H1 (cell line): ENCODE measurements at regions not wholly inside any gene's neighbourhood (a gene's known extent, or its start where the extent isn't known, plus 50 kb on each side); places are given as distances from the start of the nearest gene placed in this dataset.

Experiments
- BCL11A ChIP-seq, 2 experiments: IDR thresholded peaks; one replicate each; pipeline ENCODE4 v1.6.1; 2011; ENCODE audit warnings: low read depth in 2 of 2, low read length in 2 of 2, mild to moderate bottlenecking in 2 of 2
- BRCA1 ChIP-seq: IDR thresholded peaks from 2 replicates; pipeline ENCODE4 v1.6.1; 2012; ENCODE audit warnings: low read depth, low read length, improper control_type of control experiment
- CBX8 ChIP-seq: fragments of 300-800, 300-1000 bp; sonication (generic); IDR thresholded peaks from 2 replicates; pipeline ENCODE4 v1.7.1; 2016; ENCODE audit warnings: low read depth, low read length, borderline replicate concordance
- EP300 ChIP-seq, 2 experiments: IDR thresholded peaks; 1 replicate in 1 of 2; 2 replicates in 1 of 2; pipeline ENCODE4 v1.6.1; 2011 to 2012; ENCODE audit warnings: low read depth in 2 of 2, low read length in 2 of 2, mild to moderate bottlenecking in 2 of 2, borderline replicate concordance in 1 of 2, inconsistent platforms in 1 of 2, moderate library complexity in 1 of 2
- GTF2F1 ChIP-seq: IDR thresholded peaks from 2 replicates; pipeline ENCODE4 v1.6.1; 2012; ENCODE audit warnings: low read depth, low read length, improper control_type of control experiment, borderline replicate concordance
- JUND ChIP-seq: IDR thresholded peaks from 2 replicates; pipeline ENCODE4 v1.6.1; 2011; ENCODE audit warnings: mild to moderate bottlenecking, improper control_type of control experiment, low read length
- KDM5A ChIP-seq: fragments of 200-600 bp; IDR thresholded peaks from 2 replicates; pipeline ENCODE4 v1.7.1; 2012; ENCODE audit warnings: mild to moderate bottlenecking, low read length, inconsistent platforms, mixed read lengths
- MAFK ChIP-seq: IDR thresholded peaks from 2 replicates; pipeline ENCODE4 v1.6.1; 2012; ENCODE audit warnings: low read depth, mild to moderate bottlenecking, improper control_type of control experiment, low read length
- RFX5 ChIP-seq: IDR thresholded peaks from 2 replicates; pipeline ENCODE4 v1.6.1; 2011; ENCODE audit warnings: low read depth, low read length, improper control_type of control experiment, borderline replicate concordance
- SP1 ChIP-seq: IDR thresholded peaks from 2 replicates; pipeline ENCODE4 v1.6.1; 2011; ENCODE audit warnings: low read depth, low read length
- SP4 ChIP-seq: IDR thresholded peaks from 2 replicates; pipeline ENCODE4 v1.6.1; 2012; ENCODE audit warnings: low read length, inconsistent platforms
- SUZ12 ChIP-seq: fragments of 200-600 bp; sonication (generic); IDR thresholded peaks from 2 replicates; pipeline ENCODE4 v1.6.1; 2012; ENCODE audit warnings: mild to moderate bottlenecking, inconsistent platforms, low read length, moderate library complexity, mixed read lengths
- TAF7 ChIP-seq: optimal IDR thresholded peaks from 2 replicates; pipeline ENCODE3; 2011; ENCODE audit warnings: low read depth, mild to moderate bottlenecking, inconsistent platforms, low read length, moderate library complexity, borderline replicate concordance
- TEAD4 ChIP-seq: IDR thresholded peaks from 2 replicates; pipeline ENCODE4 v1.6.1; 2012; ENCODE audit warnings: low read depth, low read length, inconsistent platforms, mixed read lengths
- TF ChIP-seq, protein P1 (sequence below): IDR thresholded peaks from 2 replicates; pipeline ENCODE4 v1.6.1; 2012; ENCODE audit warnings: inconsistent platforms
- TF ChIP-seq, protein P2 (sequence below): IDR thresholded peaks from 2 replicates; pipeline ENCODE4 v1.6.1; 2012; ENCODE audit warnings: low read length, inconsistent platforms

DNA sequence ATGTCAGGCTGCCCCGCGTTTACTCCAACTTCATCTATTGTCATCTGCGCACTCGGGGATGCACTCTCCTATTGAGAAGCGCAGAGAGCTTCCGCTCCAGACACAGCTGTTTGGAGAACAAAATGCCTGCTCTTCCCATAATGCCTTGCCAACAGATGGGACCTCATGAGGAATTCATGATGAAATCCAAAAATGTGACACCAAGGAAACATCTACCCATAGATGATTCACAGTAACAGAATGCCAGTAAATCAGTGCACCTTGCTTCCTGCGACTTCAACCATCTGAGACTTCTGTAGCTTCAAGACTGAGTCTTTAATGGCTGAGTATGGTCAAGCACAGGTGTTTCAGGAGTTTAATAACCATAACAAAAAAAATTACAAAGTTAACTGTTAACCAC lies 1144.9 kb upstream of the GOT2 start (continued):
- TF ChIP-seq CBX8 (no peak), RFX5 (no peak), JUND (no peak), BCL11A (IDR thresholded peaks at IDR 0.05; ENCODE audit: low read depth in 2 of 2, low read length in 2 of 2) (no peak), GTF2F1 (no peak), SUZ12 (no peak), BRCA1 (no peak), TAF7 (no peak), TEAD4 (no peak), MAFK (no peak), EP300 (IDR thresholded peaks at IDR 0.05; ENCODE audit: borderline replicate concordance in 1 of 2, low read depth in 2 of 2, low read length in 2 of 2) (no peak), SP4 (no peak), SP1 (no peak), KDM5A (no peak)
- TF ChIP-seq, protein P1, sequence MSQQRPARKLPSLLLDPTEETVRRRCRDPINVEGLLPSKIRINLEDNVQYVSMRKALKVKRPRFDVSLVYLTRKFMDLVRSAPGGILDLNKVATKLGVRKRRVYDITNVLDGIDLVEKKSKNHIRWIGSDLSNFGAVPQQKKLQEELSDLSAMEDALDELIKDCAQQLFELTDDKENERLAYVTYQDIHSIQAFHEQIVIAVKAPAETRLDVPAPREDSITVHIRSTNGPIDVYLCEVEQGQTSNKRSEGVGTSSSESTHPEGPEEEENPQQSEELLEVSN = no peak
- TF ChIP-seq, protein P2, sequence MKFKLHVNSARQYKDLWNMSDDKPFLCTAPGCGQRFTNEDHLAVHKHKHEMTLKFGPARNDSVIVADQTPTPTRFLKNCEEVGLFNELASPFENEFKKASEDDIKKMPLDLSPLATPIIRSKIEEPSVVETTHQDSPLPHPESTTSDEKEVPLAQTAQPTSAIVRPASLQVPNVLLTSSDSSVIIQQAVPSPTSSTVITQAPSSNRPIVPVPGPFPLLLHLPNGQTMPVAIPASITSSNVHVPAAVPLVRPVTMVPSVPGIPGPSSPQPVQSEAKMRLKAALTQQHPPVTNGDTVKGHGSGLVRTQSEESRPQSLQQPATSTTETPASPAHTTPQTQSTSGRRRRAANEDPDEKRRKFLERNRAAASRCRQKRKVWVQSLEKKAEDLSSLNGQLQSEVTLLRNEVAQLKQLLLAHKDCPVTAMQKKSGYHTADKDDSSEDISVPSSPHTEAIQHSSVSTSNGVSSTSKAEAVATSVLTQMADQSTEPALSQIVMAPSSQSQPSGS = no peak
- TF ChIP-seq, all 59 proteins: peak for 0
